Stimulated activated CD4-positive, alpha-beta T cell treated with anti-CD3 and anti-CD28 coated beads, Interleukin-1b, Interleukin-23, amount 100 ng/mL, for 1 hour (primary cell): ENCODE measurements at regions not wholly inside any gene's neighbourhood (a gene's known extent, or its start where the extent isn't known, plus 50 kb on each side); places are given as distances from the start of the nearest gene placed in this dataset.

Source experiments
- DNase-seq, 2 donors: peaks; one replicate each; pipeline ENCODE4 v3.0.0-alpha.2; 2020; ENCODE audit warnings: low read depth in 2 of 2

DNA sequence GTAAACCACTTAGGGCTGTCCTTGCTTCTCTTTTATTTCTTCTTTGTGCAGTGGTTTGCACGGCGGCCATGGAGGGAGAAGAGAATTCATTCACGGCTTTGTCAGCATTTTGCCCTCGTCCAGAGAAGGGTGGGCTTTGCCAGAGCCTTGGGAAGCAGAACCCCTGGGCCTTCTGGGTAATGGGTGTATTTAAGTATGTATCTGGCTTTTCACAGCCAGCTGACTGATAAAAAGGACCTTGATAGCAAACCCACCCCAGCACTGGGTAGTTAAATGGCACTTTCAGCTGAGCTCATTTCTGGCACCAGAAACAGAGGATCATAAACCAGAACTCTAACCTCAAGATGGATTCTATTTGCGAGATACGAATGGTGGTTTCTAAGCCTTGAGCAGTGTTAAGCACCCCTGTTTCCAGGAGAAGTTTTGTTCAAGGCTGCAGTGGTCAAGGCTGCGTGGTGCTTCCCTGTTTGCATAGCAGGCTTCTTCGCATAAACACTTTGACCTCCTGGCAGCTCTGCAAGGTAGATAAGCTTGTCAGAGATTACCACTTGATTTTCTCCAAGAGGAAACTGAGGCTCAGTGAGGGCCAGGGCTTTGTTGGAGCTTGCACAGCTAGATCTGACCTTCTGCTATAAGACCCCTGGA lies 441.6 kb upstream of the KLF4 start:
- no peak for DNase-seq

- DNase-seq = no peak
Measured at GRCh38 chr9:107929443-107929842, 439.9 kb upstream of the KLF4 start.

- DNase-seq = no peak
Measured at GRCh38 chr9:107928701-107929371, 439.3 kb upstream of the KLF4 start.

DNA sequence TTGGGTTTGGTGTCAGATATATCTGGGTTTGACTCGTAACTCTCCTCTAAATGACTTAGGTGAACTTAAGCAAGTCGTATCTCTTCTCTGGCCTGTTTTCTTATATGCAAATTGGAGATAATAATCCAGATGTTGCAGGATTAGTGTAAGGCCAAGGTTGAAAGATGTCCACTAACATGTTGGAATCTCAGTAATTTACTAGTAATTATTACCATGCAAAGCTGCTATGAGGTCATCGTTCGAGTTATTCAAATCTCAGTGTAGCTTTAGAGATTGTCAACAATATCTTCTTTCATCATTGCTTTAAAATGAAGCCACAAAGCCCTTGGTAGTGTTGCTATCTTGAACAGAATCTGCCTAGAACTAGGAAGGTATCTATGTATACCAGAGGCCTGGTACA lies 437.7 kb upstream of the KLF4 start:
- no peak for DNase-seq

DNA sequence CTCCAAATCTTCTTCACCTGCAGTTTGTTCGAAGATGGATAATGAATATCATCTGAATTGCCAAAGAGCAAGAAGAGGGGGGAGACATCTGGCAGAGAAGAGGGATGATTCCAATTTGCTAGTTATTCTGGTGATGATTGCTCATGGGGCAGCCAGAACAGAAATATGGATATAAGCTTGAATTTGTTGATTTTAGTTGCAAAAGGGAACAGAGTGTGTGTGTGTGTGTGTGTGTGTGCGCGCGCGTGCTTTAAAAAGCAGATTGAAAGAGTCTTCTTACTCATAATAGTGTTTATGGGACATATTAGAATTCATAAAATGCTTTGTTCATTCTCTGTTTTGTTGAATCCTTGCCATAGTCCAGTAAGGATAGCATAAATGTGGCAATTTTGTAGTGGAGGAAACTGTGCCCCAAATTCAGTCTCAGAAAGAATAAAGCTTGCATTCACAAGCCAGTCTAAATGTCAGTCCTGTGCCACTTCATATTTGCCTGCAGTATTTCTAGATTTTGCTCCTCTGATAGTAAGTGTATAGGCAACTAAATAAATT lies 436.3 kb upstream of the KLF4 start:
- no peak for DNase-seq

DNA sequence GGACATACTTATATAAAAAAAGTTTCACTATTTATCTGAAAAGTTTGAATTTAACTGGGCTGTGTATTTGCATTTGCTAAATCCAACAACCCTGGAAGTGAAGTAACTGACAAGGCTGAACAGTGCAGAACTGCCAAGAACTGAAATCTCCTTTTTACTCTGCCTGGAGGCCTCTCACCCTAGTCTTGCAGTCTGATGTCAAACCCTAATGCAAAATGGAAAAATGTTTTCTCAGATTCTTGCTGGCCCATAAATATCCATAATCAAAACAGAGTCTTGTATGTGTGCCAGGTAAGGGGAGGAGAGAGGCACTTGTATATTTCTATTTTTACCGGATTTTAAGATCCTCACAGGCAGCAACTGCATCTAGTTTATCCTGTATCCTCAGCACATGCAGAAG lies 432.7 kb upstream of the KLF4 start:
- DNase-seq = no peak

GRCh38 chr9:107919263-107919662 lies 429.7 kb upstream of the KLF4 start:
- DNase-seq = no peak

DNA sequence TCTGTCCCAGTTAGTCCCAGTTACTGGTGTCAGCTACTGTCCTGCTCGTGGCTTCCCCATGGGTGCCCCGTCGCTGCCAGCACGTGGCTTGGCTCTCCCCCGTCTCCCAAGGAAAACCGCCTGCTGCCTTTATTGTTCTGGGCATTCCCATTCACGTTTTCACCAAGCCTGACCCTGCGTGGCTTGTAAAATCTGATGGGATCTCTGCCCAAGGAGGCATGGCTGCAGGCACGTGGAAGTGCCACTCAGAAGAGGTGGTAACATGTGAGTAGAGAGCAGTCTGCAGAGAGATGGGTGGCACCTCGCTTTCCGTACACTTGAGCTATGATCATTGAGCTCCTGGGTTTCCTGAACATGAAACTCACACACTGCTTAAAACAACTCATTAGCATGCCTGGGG lies 429.2 kb upstream of the KLF4 start:
- no peak for DNase-seq

GRCh38 chr9:107914151-107914550 lies 424.6 kb upstream of the KLF4 start:
- DNase-seq = no peak

DNA sequence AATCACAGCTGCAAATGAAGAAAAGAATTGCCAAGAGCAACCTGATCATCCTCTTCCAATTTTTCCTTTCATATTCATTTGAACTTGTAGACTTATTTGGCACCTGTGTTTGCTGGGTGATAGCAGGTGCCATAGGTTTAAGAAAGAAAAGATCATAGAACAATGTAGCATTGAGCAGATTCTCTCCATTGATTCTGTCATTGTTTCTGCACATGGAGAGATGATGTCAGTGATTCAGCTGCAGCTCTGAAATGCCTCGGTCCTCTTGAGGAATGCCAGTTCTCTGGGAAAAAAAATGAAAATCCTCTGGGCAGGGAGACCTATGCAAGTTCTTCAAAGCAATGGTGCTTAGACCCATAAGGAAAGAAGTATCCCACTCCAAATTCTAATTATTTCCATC lies 418.1 kb upstream of the KLF4 start:
- DNase-seq = no peak

- DNase-seq = no peak
Measured at GRCh38 chr9:107907255-107907654, 417.7 kb upstream of the KLF4 start.

- DNase-seq = no peak
Measured at GRCh38 chr9:107906074-107906473, 416.5 kb upstream of the KLF4 start.

- no peak for DNase-seq
Measured at GRCh38 chr9:107905308-107906020, 415.9 kb upstream of the KLF4 start.

DNA sequence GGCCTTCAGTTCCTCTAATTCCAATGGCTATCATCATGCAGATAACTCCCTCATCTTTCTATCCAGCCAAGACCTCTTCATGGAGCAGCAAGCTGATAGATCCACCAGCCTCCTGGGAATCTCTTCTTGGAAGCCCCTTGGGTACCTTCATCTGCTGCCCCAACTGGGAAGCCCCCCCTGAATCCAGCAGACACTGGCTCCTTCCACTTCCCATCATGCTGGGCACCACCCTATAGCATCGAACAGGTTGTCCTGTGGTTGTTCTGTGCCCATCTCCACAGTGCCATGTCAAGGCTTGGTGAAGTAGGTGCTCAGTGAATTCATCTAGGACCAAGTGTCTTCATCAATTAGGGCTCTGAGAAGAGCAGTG lies 410.4 kb upstream of the KLF4 start:
- DNase-seq = no peak

DNA sequence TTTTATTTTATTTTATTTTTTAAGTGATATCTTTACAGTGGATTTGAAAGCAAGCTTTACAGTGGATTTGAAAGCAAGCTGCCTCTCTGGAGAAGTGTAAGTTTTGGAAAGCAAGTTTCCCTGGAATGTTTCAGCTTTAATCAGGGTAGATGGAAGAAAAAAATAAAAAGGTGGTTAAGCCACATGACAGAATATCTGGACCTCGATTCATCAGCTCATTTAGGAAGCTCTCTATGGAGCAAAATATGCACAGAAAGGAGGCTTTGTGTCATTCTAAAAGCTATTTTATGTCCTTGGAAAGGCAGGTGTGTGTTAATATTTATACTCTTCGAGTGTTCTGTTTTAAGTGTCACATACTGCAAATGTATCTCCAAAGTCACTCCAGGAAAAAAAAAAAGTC lies 409.2 kb upstream of the KLF4 start:
- no peak for DNase-seq

- no peak for DNase-seq
Measured at GRCh38 chr9:107896544-107896943, 407.0 kb upstream of the KLF4 start.

- DNase-seq = no peak
Measured at GRCh38 chr9:107895501-107896001, 406.0 kb upstream of the KLF4 start.

- no peak for DNase-seq
Measured at GRCh38 chr9:107894572-107895261, 405.1 kb upstream of the KLF4 start.

GRCh38 chr9:107890921-107891465 lies 401.4 kb upstream of the KLF4 start:
- no peak for DNase-seq

DNA sequence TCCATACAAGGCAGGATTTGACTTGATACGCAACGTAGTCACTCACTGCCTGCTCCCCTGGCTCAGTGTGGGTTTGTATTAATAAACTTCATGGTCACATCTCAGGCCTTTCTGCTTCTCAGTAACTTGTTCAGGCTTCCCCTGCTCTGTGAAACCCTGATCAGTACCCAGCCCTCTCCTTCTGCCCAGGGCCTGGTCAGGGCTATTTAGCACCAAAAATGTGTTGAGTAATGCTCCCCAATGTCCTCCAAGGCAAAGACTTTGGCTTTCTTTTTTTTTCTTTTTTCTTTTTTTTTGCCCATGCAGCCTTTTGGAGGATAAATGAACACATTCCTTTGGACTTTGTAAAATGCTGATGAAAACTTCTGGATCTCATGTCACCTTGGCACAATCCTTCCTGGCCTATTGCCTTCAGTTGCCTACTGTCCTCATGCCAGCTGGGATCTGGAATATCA lies 399.2 kb upstream of the KLF4 start:
- DNase-seq = no peak

- DNase-seq = no peak
Measured at GRCh38 chr9:107886826-107887225, 397.3 kb upstream of the KLF4 start.
